LoVo (cell line): ENCODE measurements at regions not wholly inside any gene's neighbourhood (a gene's known extent, or its start where the extent isn't known, plus 50 kb on each side); places are given as distances from the start of the nearest gene placed in this dataset.
"Not testable (repeated sequence)": the region's sequence is repeated elsewhere in the genome, so short reads cannot be mapped to it uniquely, and the experiment has no call there.

Experiments
- DNase-seq: peaks from one replicate; pipeline ENCODE4 v3.0.0-alpha.2; 2016; ENCODE audit warnings: low spot score

- peak; percentile 76 for DNase-seq
Measured at GRCh38 chr6:165846123-165846966, 183.3 kb upstream of the PDE10A start.

- DNase-seq, result no peak
Measured at GRCh38 chr6:165845493-165845892, 182.5 kb upstream of the PDE10A start.

GRCh38 chr6:165844801-165845364 is 181.8 kb upstream of the PDE10A start:
- DNase-seq, result no peak

GRCh38 chr6:165844232-165844631 is 181.2 kb upstream of the PDE10A start:
- no peak for DNase-seq

- no peak for DNase-seq
Measured at GRCh38 chr6:165843568-165844113, 180.6 kb upstream of the PDE10A start.

GRCh38 chr6:165843121-165843520 is 180.1 kb upstream of the PDE10A start:
- no peak for DNase-seq

GRCh38 chr6:165842281-165842936 is 179.4 kb upstream of the PDE10A start:
- DNase-seq, result no peak

GRCh38 chr6:165841153-165841558 is 178.1 kb upstream of the PDE10A start:
- DNase-seq, result no peak

GRCh38 chr6:165837948-165838745 is 175.1 kb upstream of the PDE10A start:
- peak; percentile 15 for DNase-seq

- not testable (repeated sequence) for DNase-seq
Measured at GRCh38 chr6:165836648-165837047, 173.6 kb upstream of the PDE10A start.

- no peak for DNase-seq
Measured at GRCh38 chr6:165835410-165835851, 172.4 kb upstream of the PDE10A start.

GRCh38 chr6:165834613-165835259 is 171.7 kb upstream of the PDE10A start:
- DNase-seq, result peak; percentile 70

GRCh38 chr6:165833355-165833754 is 170.3 kb upstream of the PDE10A start:
- no peak for DNase-seq

- no peak for DNase-seq
Measured at GRCh38 chr6:165831812-165832510, 168.9 kb upstream of the PDE10A start.

GRCh38 chr6:165830761-165831160 is 167.7 kb upstream of the PDE10A start:
- DNase-seq, result no peak

- DNase-seq, result no peak
Measured at GRCh38 chr6:165829376-165829775, 166.3 kb upstream of the PDE10A start.

GRCh38 chr6:165827190-165827518 is 164.1 kb upstream of the PDE10A start:
- DNase-seq, result no peak

GRCh38 chr6:165826487-165827189 is 163.6 kb upstream of the PDE10A start:
- no peak for DNase-seq

- no peak for DNase-seq
Measured at GRCh38 chr6:165825256-165825815, 162.3 kb upstream of the PDE10A start.
